Keratinocyte (primary cell): ENCODE measurements at regions not wholly inside any gene's neighbourhood (a gene's known extent, or its start where the extent isn't known, plus 50 kb on each side); places are given as distances from the start of the nearest gene placed in this dataset.
A peak's percentile ranks its signal among the peaks of the same experiment; 100 is the strongest.
"Not testable (repeated sequence)": the region's sequence is repeated elsewhere in the genome, so short reads cannot be mapped to it uniquely, and the experiment has no call there.

Experiments used
- CTCF ChIP-seq, 3 experiments: IDR thresholded peaks in 1 of 3; conservative IDR thresholded peaks in 1 of 3; optimal IDR thresholded peaks in 1 of 3; 2 replicates in 2 of 3; 3 replicates in 1 of 3; pipeline versions ENCODE3 to v1.5.1; 2011; ENCODE audit warnings: low read length in 3 of 3, mild to moderate bottlenecking in 3 of 3, moderate library complexity in 2 of 3, control low read depth in 1 of 3, inconsistent platforms in 1 of 3; ENCODE audit not compliant: insufficient read depth in 2 of 3; ENCODE audit errors: extremely low read depth in 1 of 3
- EZH2 ChIP-seq: IDR thresholded peaks from one replicate; pipeline ENCODE4 v1.6.1; 2012; ENCODE audit warnings: inconsistent platforms, mild to moderate bottlenecking, low read length, moderate library complexity

GRCh38 chr1:585992-586391 lies 100.5 kb downstream of the OR4F16 start:
- peak in 1 of 3 experiments; percentile 35 for TF ChIP-seq CTCF (optimal IDR thresholded peaks at IDR 0.05 in 1 of 3, IDR thresholded peaks at IDR 0.05 in 1 of 3, conservative IDR thresholded peaks at IDR 0.05 in 1 of 3; ENCODE audit: extremely low read depth in 1 of 3, insufficient read depth in 2 of 3, low read length in 3 of 3)
- not testable (repeated sequence) for TF ChIP-seq EZH2
